HG03280 (cell line): ENCODE measurements at regions not wholly inside any gene's neighbourhood (a gene's known extent, or its start where the extent isn't known, plus 50 kb on each side); places are given as distances from the start of the nearest gene placed in this dataset.
"Not testable (repeated sequence)": the region's sequence is repeated elsewhere in the genome, so short reads cannot be mapped to it uniquely, and the experiment has no call there.

Source experiments
- ATAC-seq: cut with Tn5 transposase; IDR thresholded peaks from one replicate; pipeline ENCODE4 v1.9.1; 2021; ENCODE audit warnings: mild to moderate bottlenecking, moderate library complexity; ENCODE audit not compliant: unreplicated experiment

GRCh38 chr1:185681034-185681633 lies 53.1 kb upstream of the HMCN1 start:
- ATAC-seq: peak; percentile 75

- ATAC-seq: no peak
Observed at GRCh38 chr1:185680453-185680852, 53.7 kb upstream of the HMCN1 start.

- ATAC-seq: no peak
Observed at GRCh38 chr1:185679220-185679619, 55.0 kb upstream of the HMCN1 start.

- no peak for ATAC-seq
Observed at GRCh38 chr1:185676969-185677368, 57.2 kb upstream of the HMCN1 start.

- no peak for ATAC-seq
Observed at GRCh38 chr1:185674201-185674600, 60.0 kb upstream of the HMCN1 start.

GRCh38 chr1:185672719-185673360 lies 61.4 kb upstream of the HMCN1 start:
- no peak for ATAC-seq

- ATAC-seq: peak; percentile 62
Observed at GRCh38 chr1:185670187-185670627, 64.0 kb upstream of the HMCN1 start.

- no peak for ATAC-seq
Observed at GRCh38 chr1:185668013-185668412, 66.2 kb upstream of the HMCN1 start.

- no peak for ATAC-seq
Observed at GRCh38 chr1:185666582-185666981, 67.6 kb upstream of the HMCN1 start.

- ATAC-seq: no peak
Observed at GRCh38 chr1:185663771-185664296, 70.4 kb upstream of the HMCN1 start.

GRCh38 chr1:185663332-185663731 lies 70.9 kb upstream of the HMCN1 start:
- no peak for ATAC-seq

GRCh38 chr1:185661971-185662370 lies 72.2 kb upstream of the HMCN1 start:
- no peak for ATAC-seq

GRCh38 chr1:185656663-185657062 lies 77.5 kb upstream of the HMCN1 start:
- no peak for ATAC-seq

GRCh38 chr1:185654952-185655314 lies 79.3 kb upstream of the HMCN1 start:
- ATAC-seq: no peak

- ATAC-seq: no peak
Observed at GRCh38 chr1:185654199-185654951, 79.8 kb upstream of the HMCN1 start.

- ATAC-seq: no peak
Observed at GRCh38 chr1:185653615-185654014, 80.6 kb upstream of the HMCN1 start.

GRCh38 chr1:185652348-185652747 lies 81.8 kb upstream of the HMCN1 start:
- ATAC-seq: no peak

GRCh38 chr1:185650602-185651230 lies 83.5 kb upstream of the HMCN1 start:
- ATAC-seq: no peak

- ATAC-seq: no peak
Observed at GRCh38 chr1:185648858-185649589, 85.2 kb upstream of the HMCN1 start.

- ATAC-seq: not testable (repeated sequence)
Observed at GRCh38 chr1:185647597-185648267, 86.5 kb upstream of the HMCN1 start.
